OCI-LY3 (cell line): ENCODE measurements at regions not wholly inside any gene's neighbourhood (a gene's known extent, or its start where the extent isn't known, plus 50 kb on each side); places are given as distances from the start of the nearest gene placed in this dataset.

Experiments used
- H2AFZ ChIP-seq: fragments of 200-600, 300-600 bp; shearing (Covaris generic); 2 replicates; pipeline ENCODE4 v1.6.0; 2014; ENCODE audit warnings: antibody characterized with exemption, low read depth, low read length
- H3K27ac ChIP-seq: fragments of 200-600, 300-600 bp; sonication (generic); 2 replicates; pipeline ENCODE4 v1.5.1; 2014; ENCODE audit warnings: mild to moderate bottlenecking, low read length, moderate library complexity, mixed read lengths
- H3K27me3 ChIP-seq: fragments of 200-600, 300-600 bp; sonication (generic); 2 replicates; pipeline ENCODE4 v1.6.1; 2014; ENCODE audit warnings: low read depth, low read length, mixed read lengths
- H3K36me3 ChIP-seq: fragments of 200-600, 300-600 bp; sonication (generic); replicated peaks from 2 replicates; pipeline ENCODE3; 2014; ENCODE audit warnings: low read depth, low read length, mixed read lengths
- H3K4me1 ChIP-seq: fragments of 300-600, 200-600 bp; sonication (generic); 2 replicates; pipeline ENCODE4 v1.6.1; 2014; ENCODE audit warnings: low read length, mixed read lengths
- H3K4me2 ChIP-seq: fragments of 200-600, 300-600 bp; sonication (generic); 2 replicates; pipeline ENCODE4 v1.6.1; 2014; ENCODE audit warnings: low read length, mixed read lengths
- H3K4me3 ChIP-seq: fragments of 300-600, 200-600 bp; sonication (generic); 2 replicates; pipeline ENCODE4 v1.5.1; 2014; ENCODE audit warnings: antibody characterized with exemption, mild to moderate bottlenecking, low read length, moderate library complexity
- H3K79me2 ChIP-seq: fragments of 300-600, 200-600 bp; shearing (Covaris generic); 2 replicates; pipeline ENCODE4 v1.6.1; 2014; ENCODE audit warnings: mild to moderate bottlenecking, low read length, mixed read lengths
- H3K9ac ChIP-seq: fragments of 300-600, 200-600 bp; shearing (Covaris generic); 2 replicates; pipeline ENCODE4 v1.6.0; 2014; ENCODE audit warnings: mild to moderate bottlenecking, low read length, moderate library complexity
- H3K9me3 ChIP-seq: fragments of 200-600, 300-600 bp; shearing (Covaris generic); 2 replicates; pipeline ENCODE4 v1.6.1; 2014; ENCODE audit warnings: low read length, mixed read lengths; ENCODE audit not compliant: insufficient read depth
- H4K20me1 ChIP-seq: fragments of 200-600, 300-600 bp; sonication (generic); 2 replicates; pipeline ENCODE4 v1.6.1; 2016; ENCODE audit warnings: low read length, mixed read lengths; ENCODE audit not compliant: insufficient read depth
- EZH2phosphoT487 ChIP-seq: fragments of 200-600 bp; shearing (Covaris generic); IDR thresholded peaks from 2 replicates; pipeline ENCODE4 v1.6.1; 2018; ENCODE audit warnings: antibody characterized with exemption, mixed run types, low read depth
- TF ChIP-seq, protein P1 (sequence below): fragments of 200-600, 300-600 bp; sonication (generic); IDR thresholded peaks from 2 replicates; pipeline ENCODE4 v1.5.1; 2014; ENCODE audit warnings: antibody characterized with exemption, low read length, low read depth

- H3K9ac ChIP-seq = no peak overlapping the region
- no peak overlapping the region for H3K4me3 ChIP-seq
- H3K4me1 ChIP-seq = peaks cover 21% of the 10 kb centered on the region
- H3K4me2 ChIP-seq = no peak overlapping the region
- no peaks in the 10 kb centered on the region for H4K20me1 ChIP-seq
- H3K79me2 ChIP-seq = no peaks in the 10 kb centered on the region
- no peaks in the 10 kb centered on the region for H3K27me3 ChIP-seq
- H2AFZ ChIP-seq = no peak overlapping the region
- no peaks in the 10 kb centered on the region for H3K36me3 ChIP-seq
- H3K9me3 ChIP-seq = no peaks in the 10 kb centered on the region
- H3K27ac ChIP-seq = no peak overlapping the region
- TF ChIP-seq, protein P1, sequence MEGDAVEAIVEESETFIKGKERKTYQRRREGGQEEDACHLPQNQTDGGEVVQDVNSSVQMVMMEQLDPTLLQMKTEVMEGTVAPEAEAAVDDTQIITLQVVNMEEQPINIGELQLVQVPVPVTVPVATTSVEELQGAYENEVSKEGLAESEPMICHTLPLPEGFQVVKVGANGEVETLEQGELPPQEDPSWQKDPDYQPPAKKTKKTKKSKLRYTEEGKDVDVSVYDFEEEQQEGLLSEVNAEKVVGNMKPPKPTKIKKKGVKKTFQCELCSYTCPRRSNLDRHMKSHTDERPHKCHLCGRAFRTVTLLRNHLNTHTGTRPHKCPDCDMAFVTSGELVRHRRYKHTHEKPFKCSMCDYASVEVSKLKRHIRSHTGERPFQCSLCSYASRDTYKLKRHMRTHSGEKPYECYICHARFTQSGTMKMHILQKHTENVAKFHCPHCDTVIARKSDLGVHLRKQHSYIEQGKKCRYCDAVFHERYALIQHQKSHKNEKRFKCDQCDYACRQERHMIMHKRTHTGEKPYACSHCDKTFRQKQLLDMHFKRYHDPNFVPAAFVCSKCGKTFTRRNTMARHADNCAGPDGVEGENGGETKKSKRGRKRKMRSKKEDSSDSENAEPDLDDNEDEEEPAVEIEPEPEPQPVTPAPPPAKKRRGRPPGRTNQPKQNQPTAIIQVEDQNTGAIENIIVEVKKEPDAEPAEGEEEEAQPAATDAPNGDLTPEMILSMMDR = no peak
- TF ChIP-seq EZH2phosphoT487 = no peak
Measured at GRCh38 chr4:121237069-121237399, 72.9 kb upstream of the TNIP3 start.

DNA sequence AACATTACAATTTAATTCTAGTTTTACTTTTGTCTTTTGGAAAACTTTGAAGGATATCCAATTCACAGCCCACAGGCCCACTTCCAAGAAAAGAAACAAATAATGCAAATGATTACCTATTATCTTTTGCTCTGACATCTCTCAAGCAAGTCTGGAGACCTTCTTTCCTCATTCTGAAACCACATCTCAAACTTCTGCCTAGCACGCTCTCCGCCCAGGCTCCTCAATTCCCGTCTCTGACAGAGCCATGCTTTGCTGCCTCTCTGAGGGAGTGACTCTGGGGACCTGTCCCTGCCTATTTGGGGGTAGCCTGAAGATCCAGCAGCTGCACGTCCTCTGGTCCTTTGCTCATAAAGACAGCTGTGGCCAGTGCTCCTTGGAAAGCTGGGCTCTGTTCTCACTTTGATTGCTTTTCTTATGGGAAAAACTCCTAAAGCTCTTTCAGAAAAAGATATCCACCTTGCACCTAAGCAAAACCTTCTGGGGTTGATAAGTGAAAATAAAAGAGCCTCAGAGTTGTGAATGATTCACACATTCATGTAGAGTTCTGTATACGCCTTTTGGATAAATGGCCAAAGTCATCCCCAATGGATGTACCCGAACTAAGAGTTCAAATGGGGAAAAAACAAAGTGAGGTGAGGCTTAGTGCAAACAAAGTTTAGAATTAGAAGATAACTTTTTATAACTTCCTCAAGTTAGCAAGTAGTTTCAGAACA, 72.4 kb upstream of the TNIP3 start:
- Histone ChIP-seq H3K4me1 (peaks cover 23% of the 10 kb centered on the region), H3K27ac (no peak overlapping the region), H2AFZ (no peak overlapping the region), H3K36me3 (no peaks in the 10 kb centered on the region), H3K9me3 (no peaks in the 10 kb centered on the region), H3K79me2 (no peaks in the 10 kb centered on the region), H3K9ac (no peak overlapping the region), H4K20me1 (no peaks in the 10 kb centered on the region), H3K4me2 (no peak overlapping the region), H3K4me3 (no peak overlapping the region), H3K27me3 (no peaks in the 10 kb centered on the region)
- TF ChIP-seq, protein P1 = no peak
- no peak for TF ChIP-seq EZH2phosphoT487

GRCh38 chr4:121233982-121234381, 69.9 kb upstream of the TNIP3 start:
- no peak overlapping the region for H2AFZ ChIP-seq
- no peak overlapping the region for H3K27ac ChIP-seq
- H3K79me2 ChIP-seq = no peaks in the 10 kb centered on the region
- no peaks in the 10 kb centered on the region for H4K20me1 ChIP-seq
- H3K4me1 ChIP-seq = peaks cover 32% of the 10 kb centered on the region
- no peak overlapping the region for H3K4me3 ChIP-seq
- no peak for TF ChIP-seq EZH2phosphoT487
- TF ChIP-seq, protein P1 = no peak
- no peaks in the 10 kb centered on the region for H3K27me3 ChIP-seq
- no peaks in the 10 kb centered on the region for H3K36me3 ChIP-seq
- H3K9me3 ChIP-seq = no peaks in the 10 kb centered on the region
- no peak overlapping the region for H3K9ac ChIP-seq
- H3K4me2 ChIP-seq = no peak overlapping the region

GRCh38 chr4:121229993-121230392, 65.9 kb upstream of the TNIP3 start:
- no peaks in the 10 kb centered on the region for H3K79me2 ChIP-seq
- H4K20me1 ChIP-seq = no peaks in the 10 kb centered on the region
- H3K4me1 ChIP-seq = peaks cover 64% of the 10 kb centered on the region
- H3K27me3 ChIP-seq = no peaks in the 10 kb centered on the region
- no peak overlapping the region for H3K27ac ChIP-seq
- no peak overlapping the region for H3K4me3 ChIP-seq
- H3K4me2 ChIP-seq = no peak overlapping the region
- no peak for TF ChIP-seq EZH2phosphoT487
- TF ChIP-seq, protein P1 = no peak
- no peak overlapping the region for H3K9ac ChIP-seq
- no peaks in the 10 kb centered on the region for H3K9me3 ChIP-seq
- H2AFZ ChIP-seq = no peak overlapping the region
- H3K36me3 ChIP-seq = no peaks in the 10 kb centered on the region
